ENCODE measurements at regions not wholly inside any gene's neighbourhood (a gene's known extent, or its start where the extent isn't known, plus 50 kb on each side); places are given as distances from the start of the nearest gene placed in this dataset.
"Not testable (repeated sequence)": the region's sequence is repeated elsewhere in the genome, so short reads cannot be mapped to it uniquely, and the experiment has no call there.

DNA sequence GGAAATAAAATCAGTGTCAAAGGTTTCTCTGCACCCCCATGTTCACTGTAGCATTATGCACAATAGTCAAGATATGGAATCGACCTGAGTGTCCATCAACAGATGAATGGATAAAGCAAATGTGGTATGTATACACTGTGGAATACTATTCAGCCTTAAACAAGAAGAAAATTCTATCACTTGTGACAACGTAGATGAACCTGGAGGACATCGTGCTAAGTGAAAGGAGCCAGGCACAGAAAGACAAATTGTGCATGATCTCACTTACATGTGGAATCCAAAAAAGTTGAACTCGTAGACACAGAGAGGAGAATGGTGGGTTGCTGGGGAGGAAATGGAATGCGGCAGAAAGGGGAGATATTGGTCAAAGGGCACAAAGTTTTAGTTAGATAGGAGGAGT lies 136.3 kb upstream of the ESR1 start:
- no peak for DNase-seq

- DNase-seq = no peak
Observed at GRCh38 chr6:151674578-151674977, 132.9 kb upstream of the ESR1 start.

DNA sequence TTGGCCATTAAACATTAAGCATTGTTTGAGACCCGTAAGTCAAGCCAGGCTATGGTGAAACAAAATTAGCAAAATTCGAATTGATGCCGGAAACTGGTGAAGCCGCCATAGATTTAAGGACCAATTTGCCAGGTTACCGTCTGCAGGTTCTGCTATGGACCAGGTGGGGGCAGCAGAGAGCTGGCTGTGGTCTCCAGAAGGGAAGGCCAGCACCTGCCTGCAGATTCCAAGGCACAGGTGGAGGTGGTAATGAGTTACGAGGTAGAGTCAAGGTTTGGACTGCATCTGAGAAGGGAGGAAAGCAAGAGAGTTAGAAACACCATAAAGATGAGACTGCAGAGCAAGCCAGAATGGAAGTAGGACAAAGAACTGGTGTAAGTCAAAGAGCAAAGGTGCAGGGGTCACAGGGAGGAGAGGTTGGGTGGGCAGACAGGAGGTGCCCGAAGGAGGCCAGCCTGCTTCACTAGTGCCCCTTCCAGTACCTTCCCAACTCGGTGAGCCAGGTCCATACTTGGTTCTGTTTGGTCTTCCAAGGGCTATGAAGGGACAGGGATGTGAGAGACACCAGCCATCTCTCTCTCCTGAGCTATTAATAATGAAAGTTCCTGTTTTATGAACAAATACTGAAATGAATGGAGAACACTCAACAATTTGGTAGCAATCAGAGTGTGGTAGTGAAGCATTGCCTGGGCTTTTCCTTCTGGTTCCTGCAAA lies 131.6 kb upstream of the ESR1 start:
- DNase-seq = peak; percentile 49

- DNase-seq = no peak
Observed at GRCh38 chr6:151676460-151676945, 131.0 kb upstream of the ESR1 start.

DNA sequence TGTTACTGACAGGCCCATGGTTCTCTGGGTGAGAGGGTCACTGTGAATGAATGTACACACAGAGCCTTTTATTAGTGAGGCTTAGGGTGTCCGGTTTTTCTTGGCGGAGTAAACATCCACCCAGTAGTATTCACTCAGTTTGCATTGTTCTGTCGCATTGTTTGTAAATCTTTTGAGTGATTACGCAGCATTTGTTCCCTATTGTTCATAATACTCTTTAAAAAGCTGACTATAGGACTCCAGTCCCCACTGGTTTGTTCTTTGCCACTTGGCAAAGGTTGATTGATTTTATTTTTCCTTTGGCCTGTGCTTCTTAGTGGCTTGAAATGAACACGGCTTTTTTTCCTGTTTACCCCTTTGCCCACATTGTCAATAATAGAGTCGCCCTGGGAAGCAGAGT lies 130.1 kb upstream of the ESR1 start:
- no peak for DNase-seq

- no peak for DNase-seq
Observed at GRCh38 chr6:151679081-151679480, 128.4 kb upstream of the ESR1 start.

- no peak for DNase-seq
Observed at GRCh38 chr6:151679941-151680340, 127.5 kb upstream of the ESR1 start.

DNA sequence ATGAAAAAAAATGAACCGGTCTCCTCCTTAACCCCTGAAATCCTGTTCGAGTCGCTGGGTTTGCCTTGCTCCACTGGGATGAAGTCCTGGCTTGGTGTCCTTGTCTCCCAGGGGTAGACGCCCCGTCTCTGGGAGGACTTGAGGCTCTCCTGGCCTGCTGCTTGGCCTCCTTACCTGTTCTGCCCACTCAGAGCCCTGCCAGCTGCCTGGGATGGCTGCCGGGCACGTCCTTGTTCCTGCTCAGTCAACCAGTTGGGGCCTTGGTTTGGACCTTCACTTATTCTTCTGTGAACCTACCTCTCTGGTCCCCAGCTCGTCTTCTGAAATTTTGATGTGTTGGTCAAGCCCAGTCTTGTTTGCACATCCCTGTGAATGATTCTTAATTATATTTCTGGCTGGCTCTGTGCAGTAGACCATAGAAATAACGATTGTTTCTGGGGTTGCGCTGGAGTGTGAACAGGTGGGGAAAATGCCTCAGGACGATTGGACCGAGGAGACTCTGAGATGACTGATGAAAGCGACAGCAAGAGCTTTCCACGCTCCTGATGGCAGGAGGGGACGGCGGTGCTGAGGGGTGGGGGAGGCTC lies 126.5 kb upstream of the ESR1 start:
- no peak for DNase-seq

GRCh38 chr6:151681433-151682059 lies 125.9 kb upstream of the ESR1 start:
- DNase-seq = no peak

GRCh38 chr6:151682251-151682650 lies 125.2 kb upstream of the ESR1 start:
- no peak for DNase-seq

GRCh38 chr6:151682922-151683321 lies 124.6 kb upstream of the ESR1 start:
- DNase-seq = no peak

DNA sequence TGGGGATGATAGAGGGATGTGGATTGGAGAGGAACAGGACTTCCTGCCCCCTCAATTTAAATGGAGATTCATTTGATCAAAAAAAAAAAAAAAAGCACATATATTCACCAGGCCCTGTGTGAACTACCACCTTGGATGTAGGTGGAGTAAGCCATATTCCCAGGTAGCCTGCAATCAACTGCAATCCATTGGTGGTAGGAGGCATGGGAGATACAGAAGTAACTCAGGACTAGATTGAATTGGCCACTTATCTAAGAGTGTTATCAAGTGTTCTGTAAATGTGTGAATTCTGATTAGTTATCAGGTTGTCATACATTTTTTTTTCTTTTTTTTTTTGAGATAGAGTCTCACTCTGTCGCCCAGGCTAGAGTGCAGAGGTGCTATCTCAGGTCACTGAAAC lies 124.1 kb upstream of the ESR1 start:
- no peak for DNase-seq

DNA sequence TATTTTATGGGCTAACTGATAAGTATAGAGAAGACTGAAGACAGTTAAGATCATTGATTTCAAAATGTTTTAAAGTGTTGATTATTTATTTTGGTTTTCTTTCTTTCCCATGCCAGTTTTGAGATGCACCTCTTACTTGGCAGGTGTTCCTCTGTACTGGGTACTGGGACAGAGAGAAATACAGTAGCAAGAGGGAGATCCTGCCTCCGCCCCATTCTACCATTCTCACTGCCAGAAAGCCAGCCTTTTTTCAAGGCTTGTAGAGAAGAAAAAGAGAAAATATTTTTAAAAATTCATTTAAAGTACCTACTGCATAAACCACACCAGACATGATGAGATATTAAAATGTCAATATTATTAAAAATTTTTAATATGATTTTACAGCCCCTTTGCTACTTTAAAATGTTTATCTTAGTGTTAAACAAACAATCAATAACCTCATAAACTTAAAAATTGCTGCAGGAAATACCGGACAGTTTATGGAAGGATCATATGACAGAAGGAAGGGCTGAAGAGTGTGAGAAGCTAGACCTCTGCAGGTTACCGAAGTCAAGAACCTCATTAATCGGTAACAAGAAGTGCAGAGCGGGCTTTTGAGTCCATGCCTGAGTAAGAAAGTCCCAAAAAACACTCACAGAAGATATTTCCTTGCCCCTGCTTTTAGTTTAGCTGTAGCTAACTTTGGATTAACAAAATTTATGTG lies 117.8 kb upstream of the ESR1 start:
- no peak for DNase-seq

GRCh38 chr6:151690303-151690702 lies 117.2 kb upstream of the ESR1 start:
- no peak for DNase-seq

DNA sequence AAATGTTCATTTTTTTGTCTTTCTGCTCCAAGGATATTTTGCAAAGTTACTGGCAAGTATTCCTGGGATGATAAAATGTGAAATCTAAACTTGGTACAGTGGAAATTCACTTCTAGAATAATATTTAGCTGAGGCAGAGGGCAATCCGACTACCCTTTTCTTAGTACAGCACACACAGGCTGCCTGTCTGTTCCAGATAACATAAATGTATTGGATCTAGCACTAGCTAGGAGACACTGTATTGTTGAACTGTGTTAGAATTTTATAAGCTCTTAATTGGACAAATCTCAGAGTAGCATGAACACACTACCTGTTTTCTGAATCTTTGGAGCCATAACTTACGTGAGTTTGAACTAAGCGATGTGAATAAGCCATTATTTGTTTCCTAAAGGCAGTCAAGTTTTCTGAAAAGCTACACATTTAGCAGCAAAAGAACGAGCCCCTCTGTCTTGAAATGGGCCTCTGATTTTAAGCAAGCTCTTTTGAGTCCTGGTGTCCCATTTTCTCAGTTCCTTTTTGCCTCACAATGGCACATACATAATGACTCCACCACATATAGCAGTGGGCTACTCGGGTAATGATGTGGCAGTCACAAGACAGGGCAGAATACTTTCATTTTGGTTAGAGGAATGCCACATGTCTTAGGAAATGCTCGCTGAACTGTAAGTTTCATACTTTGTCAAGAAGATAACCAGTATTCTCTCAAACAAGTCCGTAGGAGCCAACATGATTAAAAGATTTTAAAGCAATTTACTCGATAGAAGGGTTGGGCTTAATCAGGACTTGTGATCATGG lies 116.5 kb upstream of the ESR1 start:
- no peak for DNase-seq

- DNase-seq = no peak
Observed at GRCh38 chr6:151692216-151692615, 115.3 kb upstream of the ESR1 start.

DNA sequence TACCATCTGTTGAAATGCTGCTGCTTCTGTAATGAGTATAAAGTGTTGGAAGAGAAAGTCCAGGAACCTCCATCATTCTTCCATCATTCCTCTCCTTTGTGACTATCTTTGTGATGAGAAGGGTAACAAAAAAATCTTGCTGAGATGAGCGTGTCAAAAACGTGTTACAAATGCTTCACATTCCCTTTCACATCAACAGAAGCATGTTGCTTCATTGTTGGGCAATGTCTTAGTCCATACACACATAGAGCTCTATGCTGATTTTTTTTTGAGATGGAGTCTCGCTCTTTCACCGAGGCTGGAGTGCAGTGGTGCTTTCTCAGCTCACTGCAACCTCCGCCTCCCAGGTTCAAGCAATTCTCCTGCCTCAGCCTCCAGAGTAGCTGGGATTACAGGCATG lies 114.1 kb upstream of the ESR1 start:
- DNase-seq = no peak

DNA sequence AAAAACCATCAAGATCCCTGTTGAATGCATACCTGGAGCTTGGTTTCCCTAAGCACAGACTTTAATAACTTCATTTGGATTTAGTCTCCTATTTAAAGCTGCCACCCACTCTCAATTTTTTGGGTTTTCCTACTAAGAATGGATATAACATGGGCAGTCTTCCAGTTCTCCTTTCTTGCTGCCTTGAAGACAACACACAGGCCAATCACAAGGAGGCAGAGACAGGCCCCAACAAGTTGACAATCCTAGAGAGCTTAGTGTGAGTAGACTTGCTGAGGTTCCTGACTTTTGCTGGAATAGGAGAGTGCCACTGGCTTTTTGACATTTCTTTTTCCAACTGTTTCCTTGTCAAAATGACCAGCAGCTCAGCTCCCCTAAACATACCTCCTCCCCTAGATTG lies 112.3 kb upstream of the ESR1 start:
- no peak for DNase-seq

DNA sequence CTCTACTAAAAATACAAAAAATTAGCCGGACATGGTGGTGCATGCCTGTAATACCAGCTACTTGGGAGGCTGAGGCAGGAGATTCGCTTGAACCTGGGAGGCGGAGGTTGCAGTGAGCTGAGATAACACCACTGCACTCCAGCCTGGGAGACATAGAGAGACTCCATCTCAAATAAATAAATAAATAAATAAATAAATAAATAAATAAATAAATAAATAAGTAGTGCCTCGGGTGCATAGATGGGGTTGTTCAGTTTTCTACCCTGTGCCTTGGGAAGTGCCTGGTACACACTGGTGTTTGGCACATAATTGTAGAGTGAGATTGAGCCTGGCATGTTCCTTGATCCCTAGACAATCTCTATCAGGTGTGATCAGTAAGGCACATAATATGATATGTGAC lies 111.2 kb upstream of the ESR1 start:
- not testable (repeated sequence) for DNase-seq

- no peak for DNase-seq
Observed at GRCh38 chr6:151698931-151699700, 108.4 kb upstream of the ESR1 start.

- no peak for DNase-seq
Observed at GRCh38 chr6:151699719-151700118, 107.8 kb upstream of the ESR1 start.

GRCh38 chr6:151701911-151702562 lies 105.4 kb upstream of the ESR1 start:
- no peak for DNase-seq
